ENCODE measurements at regions not wholly inside any gene's neighbourhood (a gene's known extent, or its start where the extent isn't known, plus 50 kb on each side); places are given as distances from the start of the nearest gene placed in this dataset.

GRCh38 chr16:59290718-59291117 is 556.6 kb upstream of the GOT2 start:
- no peak for TF ChIP-seq EZH2 (IDR thresholded peaks at IDR 0.05; ENCODE audit: insufficient read depth, poor library complexity, severe bottlenecking)
- TF ChIP-seq EZH2phosphoT487 (IDR thresholded peaks at IDR 0.05; ENCODE audit: insufficient read depth, low read depth), result no peak
